Breast epithelium (tissue), 3 donors: ENCODE measurements at regions not wholly inside any gene's neighbourhood (a gene's known extent, or its start where the extent isn't known, plus 50 kb on each side); places are given as distances from the start of the nearest gene placed in this dataset.

ENCODE experiments used
- POLR2A ChIP-seq: fragments of 450-650 bp; IDR thresholded peaks from one replicate; pipeline ENCODE4 v1.6.1; 2016; ENCODE audit warnings: antibody characterized with exemption, mild to moderate bottlenecking, moderate library complexity
- TF ChIP-seq, protein P1 (sequence below), 3 donors: fragments of 450-650 bp; IDR thresholded peaks; one replicate each; pipeline ENCODE4 v1.5.1; 2016 to 2017; ENCODE audit warnings: antibody characterized with exemption in 3 of 3, mild to moderate bottlenecking in 3 of 3, moderate library complexity in 3 of 3

DNA sequence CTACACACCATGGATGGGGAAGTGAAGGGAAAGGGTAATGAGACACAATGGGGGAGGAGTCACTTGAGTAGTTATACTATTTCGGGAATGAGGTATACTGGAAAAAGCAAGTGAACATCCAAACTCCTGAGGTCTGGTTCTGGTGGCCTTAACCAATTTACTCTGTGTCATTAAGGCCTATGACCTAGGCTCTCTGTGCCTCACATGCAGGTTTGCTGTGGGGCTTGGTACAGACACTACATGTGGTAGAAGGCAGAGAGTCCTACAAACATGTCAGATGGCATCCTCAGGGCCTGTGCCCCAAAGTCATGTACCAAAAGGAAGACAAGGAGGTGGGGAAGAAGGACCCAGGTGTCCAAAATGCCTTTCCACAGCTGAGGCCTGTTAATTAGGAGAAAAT lies 98.9 kb downstream of the TRIM29 start:
- TF ChIP-seq, protein P1, sequence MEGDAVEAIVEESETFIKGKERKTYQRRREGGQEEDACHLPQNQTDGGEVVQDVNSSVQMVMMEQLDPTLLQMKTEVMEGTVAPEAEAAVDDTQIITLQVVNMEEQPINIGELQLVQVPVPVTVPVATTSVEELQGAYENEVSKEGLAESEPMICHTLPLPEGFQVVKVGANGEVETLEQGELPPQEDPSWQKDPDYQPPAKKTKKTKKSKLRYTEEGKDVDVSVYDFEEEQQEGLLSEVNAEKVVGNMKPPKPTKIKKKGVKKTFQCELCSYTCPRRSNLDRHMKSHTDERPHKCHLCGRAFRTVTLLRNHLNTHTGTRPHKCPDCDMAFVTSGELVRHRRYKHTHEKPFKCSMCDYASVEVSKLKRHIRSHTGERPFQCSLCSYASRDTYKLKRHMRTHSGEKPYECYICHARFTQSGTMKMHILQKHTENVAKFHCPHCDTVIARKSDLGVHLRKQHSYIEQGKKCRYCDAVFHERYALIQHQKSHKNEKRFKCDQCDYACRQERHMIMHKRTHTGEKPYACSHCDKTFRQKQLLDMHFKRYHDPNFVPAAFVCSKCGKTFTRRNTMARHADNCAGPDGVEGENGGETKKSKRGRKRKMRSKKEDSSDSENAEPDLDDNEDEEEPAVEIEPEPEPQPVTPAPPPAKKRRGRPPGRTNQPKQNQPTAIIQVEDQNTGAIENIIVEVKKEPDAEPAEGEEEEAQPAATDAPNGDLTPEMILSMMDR (IDR thresholded peaks at IDR 0.05) = no peak
- no peak for TF ChIP-seq POLR2A
